ENCODE measurements at regions not wholly inside any gene's neighbourhood (a gene's known extent, or its start where the extent isn't known, plus 50 kb on each side); places are given as distances from the start of the nearest gene placed in this dataset.

DNA sequence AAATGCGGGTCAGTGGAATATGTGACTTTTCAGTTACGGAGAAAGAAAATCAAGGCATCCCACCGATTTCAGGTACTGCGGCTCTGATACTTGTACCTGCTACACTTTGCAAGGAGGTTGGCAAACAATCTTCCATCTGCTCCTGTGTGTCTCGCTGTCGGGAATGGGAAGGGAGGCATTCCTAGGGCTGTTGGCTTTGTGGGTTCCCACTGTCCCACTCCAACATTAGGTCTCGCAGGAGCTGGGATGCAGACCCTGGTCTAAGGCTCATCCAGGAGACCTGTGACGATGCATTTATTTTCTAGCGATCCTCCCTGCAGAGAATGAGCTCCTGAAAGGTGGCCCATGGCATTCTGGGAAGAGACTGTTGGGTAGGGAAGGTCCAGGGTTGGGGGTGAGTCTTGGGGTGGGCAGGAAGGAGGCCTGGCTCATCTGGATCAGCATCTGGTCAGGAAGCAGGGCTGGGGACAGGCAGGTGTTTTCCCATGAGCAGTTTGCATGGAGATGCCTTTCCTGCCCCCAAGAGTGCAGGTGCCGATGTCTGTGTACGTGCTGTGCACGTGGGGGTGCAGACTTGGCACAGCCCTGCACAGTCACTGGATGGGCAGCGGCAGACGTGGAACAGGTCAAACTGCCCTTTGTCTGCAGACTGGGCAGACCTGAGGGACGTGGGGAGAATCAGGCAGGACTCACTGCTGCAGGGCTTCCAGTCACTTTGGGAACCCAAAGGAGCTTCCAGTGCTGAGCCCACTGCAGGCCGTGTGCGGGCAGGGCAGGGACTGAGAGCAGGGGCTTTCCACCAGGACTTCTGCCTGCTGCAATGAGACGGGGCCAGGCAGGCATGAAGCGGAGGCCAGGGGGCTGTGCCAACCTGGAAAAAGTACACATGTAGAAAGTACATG, 152.4 kb downstream of the TEX29 start:
- TF ChIP-seq, protein P1, sequence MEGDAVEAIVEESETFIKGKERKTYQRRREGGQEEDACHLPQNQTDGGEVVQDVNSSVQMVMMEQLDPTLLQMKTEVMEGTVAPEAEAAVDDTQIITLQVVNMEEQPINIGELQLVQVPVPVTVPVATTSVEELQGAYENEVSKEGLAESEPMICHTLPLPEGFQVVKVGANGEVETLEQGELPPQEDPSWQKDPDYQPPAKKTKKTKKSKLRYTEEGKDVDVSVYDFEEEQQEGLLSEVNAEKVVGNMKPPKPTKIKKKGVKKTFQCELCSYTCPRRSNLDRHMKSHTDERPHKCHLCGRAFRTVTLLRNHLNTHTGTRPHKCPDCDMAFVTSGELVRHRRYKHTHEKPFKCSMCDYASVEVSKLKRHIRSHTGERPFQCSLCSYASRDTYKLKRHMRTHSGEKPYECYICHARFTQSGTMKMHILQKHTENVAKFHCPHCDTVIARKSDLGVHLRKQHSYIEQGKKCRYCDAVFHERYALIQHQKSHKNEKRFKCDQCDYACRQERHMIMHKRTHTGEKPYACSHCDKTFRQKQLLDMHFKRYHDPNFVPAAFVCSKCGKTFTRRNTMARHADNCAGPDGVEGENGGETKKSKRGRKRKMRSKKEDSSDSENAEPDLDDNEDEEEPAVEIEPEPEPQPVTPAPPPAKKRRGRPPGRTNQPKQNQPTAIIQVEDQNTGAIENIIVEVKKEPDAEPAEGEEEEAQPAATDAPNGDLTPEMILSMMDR (conservative IDR thresholded peaks at IDR 0.05; ENCODE audit: low read length), result no peak
- no peak for TF ChIP-seq EZH2phosphoT487 (IDR thresholded peaks at IDR 0.05; ENCODE audit: borderline replicate concordance, low read depth, low read length)
